SK-N-SH (cell line): ENCODE measurements at regions not wholly inside any gene's neighbourhood (a gene's known extent, or its start where the extent isn't known, plus 50 kb on each side); places are given as distances from the start of the nearest gene placed in this dataset.

Source experiments
- CTCF ChIA-PET: fragments of 300-600, 350-600 bp; formaldehyde crosslinking; extraction: SDS; loops from one replicate; lab custom pipeline; 2021; lab: Yijun Ruan, JAX
- POLR2A ChIA-PET: fragments of 350-600 bp; sonication (Branson Sonifier 250); formaldehyde crosslinking; extraction: SDS; loops from one replicate; lab custom pipeline; 2020; ENCODE audit warnings: antibody characterized with exemption, inconsistent platforms; lab: Yijun Ruan, JAX
- DNase-seq: peaks from one replicate; pipeline ENCODE4 v3.0.0; 2012
- H2AFZ ChIP-seq: fragments of 200-600 bp; sonication (generic); 2 replicates; pipeline ENCODE4 v1.8.1; 2016; ENCODE audit warnings: antibody characterized with exemption, mild to moderate bottlenecking, low read depth
- H3F3A ChIP-seq: fragments of 200-600 bp; sonication (generic); replicated peaks from 2 replicates; pipeline ENCODE3; 2016; ENCODE audit warnings: antibody characterized with exemption, mild to moderate bottlenecking; ENCODE audit not compliant: insufficient read depth
- H3K27ac ChIP-seq, 2 experiments: fragments of 200-500 bp in 1 of 2; fragments of 200-600 bp in 1 of 2; sonication (Bioruptor generic) in 1 of 2; sonication (generic), shearing (Covaris generic) in 1 of 2; 2 replicates each; pipeline versions ENCODE4 v1.5.1 to v1.6.1; 2014 to 2016; ENCODE audit warnings: low read depth in 2 of 2, inconsistent platforms in 1 of 2, low read length in 1 of 2, mild to moderate bottlenecking in 1 of 2, mixed read lengths in 1 of 2
- H3K27me3 ChIP-seq: fragments of 200-600 bp; sonication (generic), shearing (Covaris generic); 2 replicates; pipeline ENCODE4 v1.6.1; 2016; ENCODE audit warnings: mixed run types; ENCODE audit not compliant: insufficient read depth
- H3K36me3 ChIP-seq, 2 experiments: fragments of 200-500 bp in 1 of 2; fragments of 200-600 bp in 1 of 2; sonication (Bioruptor generic) in 1 of 2; sonication (generic) in 1 of 2; replicated peaks in 1 of 2; 2 replicates each; pipeline versions ENCODE3 to v1.5.1; 2014 to 2016; ENCODE audit warnings: low read length in 1 of 2, mild to moderate bottlenecking in 1 of 2; ENCODE audit not compliant: insufficient read depth in 2 of 2, control insufficient read depth in 1 of 2
- H3K4me1 ChIP-seq, 2 experiments: fragments of 200-500 bp in 1 of 2; fragments of 200-600 bp in 1 of 2; sonication (Bioruptor generic) in 1 of 2; sonication (generic), shearing (Covaris generic) in 1 of 2; 2 replicates each; pipeline versions ENCODE4 v1.5.1 to v1.6.1; 2014 to 2016; ENCODE audit warnings: low read depth in 1 of 2, low read length in 1 of 2, mixed run types in 1 of 2; ENCODE audit not compliant: insufficient read depth in 2 of 2, control insufficient read depth in 1 of 2
- H3K4me2 ChIP-seq: fragments of 200-600 bp; sonication (generic), shearing (Covaris generic); 2 replicates; pipeline ENCODE4 v1.6.1; 2017; ENCODE audit warnings: mixed run types
- H3K4me3 ChIP-seq, 2 experiments: fragments of 200-500 bp in 1 of 2; fragments of 200-600 bp in 1 of 2; sonication (Bioruptor generic) in 1 of 2; sonication (generic), shearing (Covaris generic) in 1 of 2; 2 replicates each; pipeline versions ENCODE4 v1.5.1 to v1.8.1; 2014 to 2016; ENCODE audit warnings: low read depth in 2 of 2, inconsistent platforms in 1 of 2, low read length in 1 of 2, mild to moderate bottlenecking in 1 of 2, mixed read lengths in 1 of 2, moderate library complexity in 1 of 2
- H3K79me2 ChIP-seq: fragments of 200-600 bp; sonication (generic); 2 replicates; pipeline ENCODE4 v1.8.1; 2017; ENCODE audit warnings: mild to moderate bottlenecking; ENCODE audit not compliant: insufficient read depth
- H3K9ac ChIP-seq: fragments of 200-600 bp; sonication (generic); 2 replicates; pipeline ENCODE4 v1.6.1; 2017; ENCODE audit warnings: mixed run types
- H3K9me2 ChIP-seq: fragments of 200-600 bp; sonication (generic); 2 replicates; pipeline ENCODE4 v1.6.1; 2017; ENCODE audit warnings: mixed run types
- H3K9me3 ChIP-seq: fragments of 200-600 bp; sonication (generic); 2 replicates; pipeline ENCODE4 v1.6.1; 2017; ENCODE audit warnings: mixed run types, mild to moderate bottlenecking, moderate library complexity
- H4K20me1 ChIP-seq: fragments of 200-600 bp; sonication (generic); 2 replicates; pipeline ENCODE4 v1.6.1; 2017; ENCODE audit warnings: mild to moderate bottlenecking, mixed run types; ENCODE audit not compliant: insufficient read depth
- CTCF ChIP-seq: fragments of 200-600 bp; sonication (generic); IDR thresholded peaks from 2 replicates; pipeline ENCODE4 v1.6.1; 2017; ENCODE audit warnings: antibody characterized with exemption, mild to moderate bottlenecking, moderate library complexity
- ELF1 ChIP-seq: IDR thresholded peaks from 2 replicates; pipeline ENCODE4 v1.4.0; 2012
- EP300 ChIP-seq, 2 experiments: IDR thresholded peaks; 2 replicates each; pipeline versions ENCODE4 v1.4.0 to v1.6.1; 2012; ENCODE audit warnings: borderline replicate concordance in 1 of 2, low read depth in 1 of 2, low read length in 1 of 2
- FOXJ3 ChIP-seq: sonication (generic); formaldehyde crosslinking; IDR thresholded peaks from 2 replicates; pipeline ENCODE4 v1.5.1; 2020; ENCODE audit warnings: mild to moderate bottlenecking, missing genetic modification reagents
- FOXM1 ChIP-seq: IDR thresholded peaks from 2 replicates; pipeline ENCODE4 v1.4.0; 2012; ENCODE audit warnings: low read depth, mild to moderate bottlenecking
- IRF3 ChIP-seq: fragments of 150-350 bp; IDR thresholded peaks from 2 replicates; pipeline ENCODE4 v1.6.1; 2016; ENCODE audit warnings: mild to moderate bottlenecking, low read depth, low read length
- JUND ChIP-seq: IDR thresholded peaks from 2 replicates; pipeline ENCODE4 v1.4.0; 2012
- MAX ChIP-seq: IDR thresholded peaks from 2 replicates; pipeline ENCODE4 v1.4.0; 2012; ENCODE audit warnings: low read depth
- MEF2A ChIP-seq: IDR thresholded peaks from 2 replicates; pipeline ENCODE4 v1.4.0; 2012; ENCODE audit warnings: low read depth, borderline replicate concordance
- MXI1 ChIP-seq: IDR thresholded peaks from 2 replicates; pipeline ENCODE4 v1.6.1; 2012; ENCODE audit warnings: mild to moderate bottlenecking, low read depth, low read length, improper control_type of control experiment
- RAD21 ChIP-seq: IDR thresholded peaks from 2 replicates; pipeline ENCODE4 v1.6.1; 2012; ENCODE audit warnings: mild to moderate bottlenecking, low read length
- RFX5 ChIP-seq: IDR thresholded peaks from 2 replicates; pipeline ENCODE4 v1.6.1; 2012; ENCODE audit warnings: mild to moderate bottlenecking, improper control_type of control experiment, low read length
- RXRA ChIP-seq: IDR thresholded peaks from 2 replicates; pipeline ENCODE4 v1.4.0; 2012; ENCODE audit warnings: low read depth, mild to moderate bottlenecking, borderline replicate concordance
- SIN3A ChIP-seq: IDR thresholded peaks from 2 replicates; pipeline ENCODE4 v1.6.1; 2012; ENCODE audit warnings: low read depth, mild to moderate bottlenecking, low read length, moderate library complexity, borderline replicate concordance
- SMC3 ChIP-seq: IDR thresholded peaks from 2 replicates; pipeline ENCODE4 v1.6.1; 2012; ENCODE audit warnings: low read depth, low read length, improper control_type of control experiment
- TCF12 ChIP-seq: IDR thresholded peaks from 2 replicates; pipeline ENCODE4 v1.4.0; 2012
- TEAD4 ChIP-seq: IDR thresholded peaks from 2 replicates; pipeline ENCODE4 v1.4.0; 2012; ENCODE audit warnings: mild to moderate bottlenecking, borderline replicate concordance; ENCODE audit not compliant: insufficient read depth
- whole genome bisulfite sequencing: methylation state at CpG from one replicate; pipeline ENCODE4 v1.1.6; 2017; ENCODE audit warnings: low lambda C conversion rate; 5-methylcytosine and 5-hydroxymethylcytosine counted together
- TF ChIP-seq, protein P1 (sequence below): IDR thresholded peaks from 2 replicates; pipeline ENCODE4 v1.4.0; 2012; ENCODE audit warnings: low read depth, borderline replicate concordance

DNA sequence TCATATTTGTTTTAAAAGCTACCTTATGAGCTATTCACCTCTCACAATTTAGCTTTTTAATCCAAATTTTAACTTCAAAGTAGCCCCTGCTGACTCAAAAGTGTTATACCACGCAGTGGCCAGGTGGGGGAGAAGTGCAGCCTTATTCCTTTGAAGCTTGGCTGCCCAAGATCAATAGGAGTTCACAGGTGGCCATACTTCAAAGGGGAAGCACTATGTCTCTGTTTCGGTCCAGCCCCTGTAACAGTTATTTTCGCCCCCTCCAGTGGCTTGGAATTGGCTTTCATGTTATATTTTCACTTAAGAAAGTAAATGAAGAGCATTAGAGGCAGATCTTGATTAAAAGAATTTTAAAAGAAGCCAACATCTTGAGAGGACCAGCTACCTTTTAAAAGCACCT lies 608.4 kb downstream of the EPHA7 start:
- no peaks in the 10 kb centered on the region for H3K4me1 ChIP-seq
- POLR2A ChIA-PET = no interaction called here
- peak; percentile 47 for DNase-seq
- H3K27ac ChIP-seq = no peak overlapping the region
- H3K79me2 ChIP-seq = no peaks in the 10 kb centered on the region
- no peak overlapping the region for H2AFZ ChIP-seq
- no peaks in the 10 kb centered on the region for H3K27me3 ChIP-seq
- H3F3A ChIP-seq = no peaks in the 10 kb centered on the region
- peak overlapping the region in 1 of 2 experiments; percentile 20; a peak in 1 of 4 replicates for H3K4me3 ChIP-seq
- H3K9ac ChIP-seq = no peak overlapping the region
- no peak overlapping the region for H3K4me2 ChIP-seq
- CTCF ChIA-PET = interaction anchor here (0.7 to 3.3 kb wide), 13 partner anchors 8 to 1729 kb away, joined by 3 to 17 read pairs (median 5); no protein-coding TSS in a partner anchor
- TF ChIP-seq CTCF (peak; percentile 61), MEF2A (no peak), SMC3 (peak; percentile 42; the same call in 1 of the 2 replicates), RXRA (no peak), RAD21 (peak; percentile 53), SIN3A (no peak)
- WGBS = 3% methylated on average over 3 of the region's 3 CpGs
- H3K9me2 ChIP-seq = no peaks in the 10 kb centered on the region
- H3K36me3 ChIP-seq = no peaks in the 10 kb centered on the region
- no peaks in the 10 kb centered on the region for H3K9me3 ChIP-seq
- H4K20me1 ChIP-seq = no peaks in the 10 kb centered on the region

- TF ChIP-seq TEAD4 (no peak), TCF12 (no peak), RFX5 (no peak), FOXJ3 (CRISPR knock-in tag) (no peak), RXRA (no peak), MAX (no peak), MXI1 (no peak), IRF3 (no peak), ELF1 (no peak), EP300 (IDR thresholded peaks at IDR 0.05; ENCODE audit: borderline replicate concordance in 1 of 2, low read depth in 1 of 2, low read length in 1 of 2) (no peak), SIN3A (no peak), SMC3 (no peak), JUND (no peak), FOXM1 (no peak)
- TF ChIP-seq, protein P1, sequence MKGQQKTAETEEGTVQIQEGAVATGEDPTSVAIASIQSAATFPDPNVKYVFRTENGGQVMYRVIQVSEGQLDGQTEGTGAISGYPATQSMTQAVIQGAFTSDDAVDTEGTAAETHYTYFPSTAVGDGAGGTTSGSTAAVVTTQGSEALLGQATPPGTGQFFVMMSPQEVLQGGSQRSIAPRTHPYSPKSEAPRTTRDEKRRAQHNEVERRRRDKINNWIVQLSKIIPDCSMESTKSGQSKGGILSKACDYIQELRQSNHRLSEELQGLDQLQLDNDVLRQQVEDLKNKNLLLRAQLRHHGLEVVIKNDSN = no peak
- POLR2A ChIA-PET = no interaction called here
- WGBS = 0% methylated on average over 2 of the region's 2 CpGs
- Histone ChIP-seq H3K4me1 (no peaks in the 10 kb centered on the region), H4K20me1 (no peaks in the 10 kb centered on the region), H3K79me2 (no peaks in the 10 kb centered on the region), H2AFZ (no peak overlapping the region), H3K4me2 (no peak overlapping the region), H3K9ac (no peak overlapping the region), H3K9me2 (no peaks in the 10 kb centered on the region), H3K27ac (no peak overlapping the region), H3K27me3 (no peaks in the 10 kb centered on the region), H3K36me3 (no peaks in the 10 kb centered on the region), H3K4me3 (no peak overlapping the region), H3K9me3 (no peaks in the 10 kb centered on the region), H3F3A (no peaks in the 10 kb centered on the region)
- CTCF ChIA-PET = no interaction called here
- DNase-seq = no peak
Observed at GRCh38 chr6:92806254-92806653, 613.1 kb downstream of the EPHA7 start.
